Kidney (tissue), 13 donors: ENCODE measurements at regions not wholly inside any gene's neighbourhood (a gene's known extent, or its start where the extent isn't known, plus 50 kb on each side); places are given as distances from the start of the nearest gene placed in this dataset.

Experiments used
- DNase-seq, 5 donors: peaks; one replicate each; pipeline ENCODE4 v3.0.0-alpha.2; 2013 to 2020
- FAIRE-seq: peaks from 2 replicates; lab custom pipeline; 2012; peaks lifted over from hg19 to GRCh38; lab: Jason Lieb, UNC
- H3K27ac ChIP-seq, 2 donors: one replicate each; pipeline ENCODE4 v1.7.0; 2013; ENCODE audit warnings: low read depth in 2 of 2, low read length in 2 of 2, inconsistent platforms in 1 of 2
- H3K27me3 ChIP-seq: one replicate; pipeline ENCODE4 v1.7.1; 2013; ENCODE audit warnings: low read length, inconsistent platforms; ENCODE audit not compliant: control insufficient read depth, insufficient read depth
- H3K36me3 ChIP-seq, 3 donors: one replicate each; pipeline versions ENCODE4 v1.7.0 to v1.7.1; 2013; ENCODE audit warnings: low read length in 3 of 3, control low read depth in 1 of 3, inconsistent platforms in 1 of 3; ENCODE audit not compliant: insufficient read depth in 3 of 3, control insufficient read depth in 2 of 3
- H3K4me1 ChIP-seq, 3 donors: one replicate each; pipeline versions ENCODE4 v1.7.0 to v1.7.1; 2013; ENCODE audit warnings: low read length in 3 of 3, inconsistent platforms in 1 of 3, low read depth in 1 of 3; ENCODE audit not compliant: control insufficient read depth in 2 of 3, insufficient read depth in 2 of 3
- H3K4me3 ChIP-seq, 3 donors: one replicate each; pipeline versions ENCODE4 v1.7.0 to v1.8.1; 2013; ENCODE audit warnings: low read length in 3 of 3, control low read depth in 1 of 3, inconsistent platforms in 1 of 3
- H3K9ac ChIP-seq, 3 donors: one replicate each; pipeline versions ENCODE4 v1.7.0 to v1.7.1; 2013; ENCODE audit warnings: low read length in 3 of 3, control low read depth in 1 of 3, inconsistent platforms in 1 of 3
- H3K9me3 ChIP-seq, 3 donors: one replicate each; pipeline versions ENCODE4 v1.7.0 to v1.7.1; 2013; ENCODE audit warnings: low read length in 3 of 3, control low read depth in 1 of 3, inconsistent platforms in 1 of 3; ENCODE audit not compliant: control insufficient read depth in 2 of 3, insufficient read depth in 1 of 3
- CTCF ChIP-seq: IDR thresholded peaks from 3 replicates; pipeline ENCODE4 v1.5.1; 2012; ENCODE audit warnings: mild to moderate bottlenecking, moderate library complexity, borderline replicate concordance; ENCODE audit not compliant: insufficient read depth; ENCODE audit errors: extremely low read depth
- intact Hi-C: fragments of 100-400 bp; cut with DNase I; formaldehyde crosslinking; loops from one replicate; pipeline ENCODE4 v1.11.1; 2022
- donor health status: control.
- donor health status: control.
- donor health status: control.
- donor health status: control.
- donor health status: control.
- donor health status: DM: yes; HTN: yes; CAD: no.
- donor health status: Normal renal cell carcinoma (clear cell type).

DNA sequence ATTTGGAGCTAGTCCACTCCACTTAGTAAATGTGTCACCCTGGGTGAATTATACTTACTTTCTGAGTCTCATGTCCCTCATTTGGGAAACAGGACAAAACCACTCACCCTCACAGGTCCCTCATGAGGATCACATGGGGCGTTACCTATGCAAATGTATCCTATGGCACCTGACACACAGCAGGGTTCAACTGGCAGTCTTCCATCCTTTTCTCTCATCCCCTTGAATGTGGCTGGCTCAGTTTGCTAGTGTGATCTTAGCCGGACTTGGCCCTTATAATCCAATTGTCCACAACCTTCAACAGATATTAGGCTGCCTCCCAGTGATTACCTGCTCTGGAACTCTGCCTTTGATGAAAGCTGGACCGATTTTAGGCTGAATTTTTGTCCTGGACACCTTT, 308.8 kb downstream of the MAP2K6 start:
- TF ChIP-seq CTCF, result no peak
- H3K27me3 ChIP-seq, result no peaks in the 10 kb centered on the region
- intact Hi-C loops, result no loop called here
- H3K9ac ChIP-seq, result no peak overlapping the region
- no peak for DNase-seq
- H3K27ac ChIP-seq, result no peak overlapping the region
- no peaks in the 10 kb centered on the region for H3K36me3 ChIP-seq
- H3K4me1 ChIP-seq, result no peaks in the 10 kb centered on the region
- no peaks in the 10 kb centered on the region for H3K9me3 ChIP-seq
- H3K4me3 ChIP-seq, result no peak overlapping the region
- FAIRE-seq, result no peak

DNA sequence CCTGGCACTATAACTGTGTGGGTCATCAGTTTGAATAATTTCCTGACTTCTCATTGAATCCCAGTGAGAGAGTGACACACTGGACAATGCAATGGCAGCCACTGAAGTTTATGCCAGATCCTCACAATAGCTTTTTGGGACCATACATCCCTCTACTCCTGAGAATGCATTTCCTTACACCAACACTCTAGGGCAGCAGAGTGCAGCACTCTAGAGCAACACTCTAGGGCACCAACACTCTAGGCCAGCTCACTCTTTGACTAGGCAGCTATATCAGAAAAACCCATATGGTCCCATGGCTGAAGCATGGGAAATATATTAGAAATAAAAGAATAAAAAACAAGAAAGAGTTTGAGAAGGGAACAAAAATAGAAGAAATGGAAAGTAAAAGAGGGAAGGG, 309.2 kb downstream of the MAP2K6 start:
- no peaks in the 10 kb centered on the region for H3K9me3 ChIP-seq
- no peaks in the 10 kb centered on the region for H3K4me1 ChIP-seq
- H3K36me3 ChIP-seq, result no peaks in the 10 kb centered on the region
- no peak overlapping the region for H3K27ac ChIP-seq
- no peak overlapping the region for H3K4me3 ChIP-seq
- H3K27me3 ChIP-seq, result no peaks in the 10 kb centered on the region
- no peak for TF ChIP-seq CTCF
- H3K9ac ChIP-seq, result no peak overlapping the region
- intact Hi-C loops, result no loop called here
- no peak for DNase-seq
- FAIRE-seq, result no peak

- Histone ChIP-seq H3K9ac (no peak overlapping the region), H3K27ac (no peak overlapping the region), H3K9me3 (no peaks in the 10 kb centered on the region), H3K36me3 (no peaks in the 10 kb centered on the region), H3K4me1 (no peaks in the 10 kb centered on the region), H3K4me3 (no peak overlapping the region), H3K27me3 (no peaks in the 10 kb centered on the region)
- FAIRE-seq, result no peak
- no peak for DNase-seq
- no peak for TF ChIP-seq CTCF
- intact Hi-C loops, result no loop called here
These were observed 309.7 kb downstream of the MAP2K6 start for GRCh38 chr17:69724238-69724637.

- no peak for TF ChIP-seq CTCF
- DNase-seq (no peak), FAIRE-seq (no peak)
- Histone ChIP-seq H3K9ac (no peak overlapping the region), H3K27me3 (no peaks in the 10 kb centered on the region), H3K9me3 (no peaks in the 10 kb centered on the region), H3K4me3 (no peak overlapping the region), H3K27ac (no peak overlapping the region), H3K4me1 (no peaks in the 10 kb centered on the region), H3K36me3 (no peaks in the 10 kb centered on the region)
- intact Hi-C loops, result no loop called here
These were observed 310.6 kb downstream of the MAP2K6 start for GRCh38 chr17:69725146-69725545.
